IMR-90 (cell line): ENCODE measurements at regions not wholly inside any gene's neighbourhood (a gene's known extent, or its start where the extent isn't known, plus 50 kb on each side); places are given as distances from the start of the nearest gene placed in this dataset.
A peak's percentile ranks its signal among the peaks of the same experiment; 100 is the strongest.

ENCODE experiments used
- ATAC-seq: fragments of 200-7000 bp; cut with Tn5 transposase; 2 replicates; pipeline ENCODE4 v1.9.1; 2020; ENCODE audit warnings: low read depth, mild to moderate bottlenecking, moderate library complexity
- BruUV-seq: library from RNA; stranded (reverse); fragments of 400-500 nt; replicated peaks from 2 replicates; lab custom pipeline; 2021; lab: Mats Ljungman, UMichigan
- CTCF ChIA-PET: fragments of 300-600 bp; formaldehyde crosslinking; extraction: SDS; loops from one replicate; lab custom pipeline; 2021; ENCODE audit warnings: antibody characterized with exemption; lab: Yijun Ruan, JAX
- POLR2A ChIA-PET: fragments of 300-600 bp; sonication (Branson Sonifier 250); formaldehyde crosslinking; loops from one replicate; lab custom pipeline; 2022; ENCODE audit warnings: antibody characterized with exemption; ENCODE audit not compliant: unreplicated experiment; lab: Charles Lee
- DNase-seq: peaks from one replicate; pipeline ENCODE4 v3.0.0; 2013
- H2AFZ ChIP-seq: replicated peaks from 2 replicates; pipeline ENCODE3; 2013; ENCODE audit warnings: low read length, mild to moderate bottlenecking; ENCODE audit not compliant: poor library complexity
- H2AK5ac ChIP-seq: 2 replicates; pipeline ENCODE4 v1.6.1; 2013; ENCODE audit warnings: low read depth, low read length, inconsistent platforms
- H2AK9ac ChIP-seq: replicated peaks from 2 replicates; pipeline ENCODE3; 2013; ENCODE audit warnings: mild to moderate bottlenecking, low read depth, low read length, moderate library complexity; ENCODE audit not compliant: poor library complexity
- H2BK120ac ChIP-seq: 2 replicates; pipeline ENCODE4 v1.6.1; 2013; ENCODE audit warnings: low read depth, low read length, inconsistent platforms
- H2BK15ac ChIP-seq: 3 replicates; pipeline ENCODE4 v1.6.1; 2013; ENCODE audit warnings: low read depth, low read length, inconsistent platforms
- H2BK20ac ChIP-seq: 2 replicates; pipeline ENCODE4 v1.6.1; 2013; ENCODE audit warnings: low read depth, mild to moderate bottlenecking, inconsistent platforms, low read length, moderate library complexity
- H2BK5ac ChIP-seq: 2 replicates; pipeline ENCODE4 v1.6.1; 2013; ENCODE audit warnings: mild to moderate bottlenecking, low read depth, low read length, inconsistent platforms; ENCODE audit not compliant: poor library complexity, severe bottlenecking
- H3K14ac ChIP-seq: replicated peaks from 2 replicates; pipeline ENCODE4 v1.6.1; 2013; ENCODE audit warnings: low read depth, low read length, inconsistent platforms
- H3K18ac ChIP-seq: 2 replicates; pipeline ENCODE4 v1.6.1; 2013; ENCODE audit warnings: low read depth, low read length, control low read depth
- H3K23ac ChIP-seq: 2 replicates; pipeline ENCODE4 v1.6.1; 2013; ENCODE audit warnings: low read depth, low read length, inconsistent platforms
- H3K27ac ChIP-seq: 2 replicates; pipeline ENCODE4 v1.5.1; 2013; ENCODE audit warnings: mild to moderate bottlenecking, control low read depth, low read length; ENCODE audit not compliant: insufficient read depth
- H3K27me3 ChIP-seq: 2 replicates; pipeline ENCODE4 v1.6.1; 2013; ENCODE audit warnings: low read length; ENCODE audit not compliant: control insufficient read depth, insufficient read depth
- H3K36me3 ChIP-seq: 2 replicates; pipeline ENCODE4 v1.6.1; 2013; ENCODE audit warnings: low read length, mixed read lengths; ENCODE audit not compliant: control insufficient read depth, insufficient read depth
- H3K4ac ChIP-seq: 2 replicates; pipeline ENCODE4 v1.6.1; 2013; ENCODE audit warnings: low read depth, low read length, inconsistent platforms
- H3K4me1 ChIP-seq: 2 replicates; pipeline ENCODE4 v1.6.1; 2013; ENCODE audit warnings: low read length, mixed read lengths; ENCODE audit not compliant: control insufficient read depth, insufficient read depth
- H3K4me2 ChIP-seq: 2 replicates; pipeline ENCODE4 v1.6.1; 2013; ENCODE audit warnings: low read depth, mild to moderate bottlenecking, control low read depth, low read length, moderate library complexity
- H3K4me3 ChIP-seq: 2 replicates; pipeline ENCODE4 v1.5.1; 2013; ENCODE audit warnings: low read depth, mild to moderate bottlenecking, control low read depth, low read length, moderate library complexity; ENCODE audit not compliant: insufficient read depth
- H3K56ac ChIP-seq: 2 replicates; pipeline ENCODE4 v1.6.1; 2013; ENCODE audit warnings: low read length, inconsistent platforms; ENCODE audit not compliant: insufficient read depth; ENCODE audit errors: extremely low read depth
- H3K79me1 ChIP-seq, 2 experiments: 2 replicates each; pipeline ENCODE4 v1.6.1; 2013; ENCODE audit warnings: low read length in 2 of 2, inconsistent platforms in 1 of 2, low read depth in 1 of 2
- H3K9ac ChIP-seq: 2 replicates; pipeline ENCODE4 v1.6.1; 2013; ENCODE audit warnings: low read depth, low read length, control low read depth
- H3K9me1 ChIP-seq: 2 replicates; pipeline ENCODE4 v1.6.1; 2013; ENCODE audit warnings: low read length, inconsistent platforms; ENCODE audit not compliant: insufficient read depth
- H3K9me3 ChIP-seq: 2 replicates; pipeline ENCODE4 v1.6.1; 2013; ENCODE audit warnings: low read length; ENCODE audit not compliant: control insufficient read depth, insufficient read depth
- H4K20me1 ChIP-seq: 2 replicates; pipeline ENCODE4 v1.6.1; 2013; ENCODE audit warnings: low read length, inconsistent platforms; ENCODE audit not compliant: insufficient read depth
- H4K5ac ChIP-seq: 2 replicates; pipeline ENCODE4 v1.6.1; 2013; ENCODE audit warnings: mild to moderate bottlenecking, low read depth, low read length, control low read depth
- H4K8ac ChIP-seq, 2 experiments: 2 replicates each; pipeline ENCODE4 v1.6.1; 2013; ENCODE audit warnings: low read depth in 2 of 2, low read length in 2 of 2, control low read depth in 1 of 2, inconsistent platforms in 1 of 2
- H4K91ac ChIP-seq: 2 replicates; pipeline ENCODE4 v1.6.1; 2013; ENCODE audit warnings: low read depth, low read length, inconsistent platforms; ENCODE audit not compliant: insufficient read depth
- CEBPB ChIP-seq: IDR thresholded peaks from 2 replicates; pipeline ENCODE4 v1.6.1; 2012; ENCODE audit warnings: low read depth, low read length, improper control_type of control experiment
- FOS ChIP-seq: fragments of 150-350 bp; IDR thresholded peaks from 2 replicates; pipeline ENCODE4 v1.6.1; 2016; ENCODE audit warnings: low read depth, low read length
- MAFK ChIP-seq: IDR thresholded peaks from 2 replicates; pipeline ENCODE4 v1.6.1; 2012; ENCODE audit warnings: low read depth, low read length, improper control_type of control experiment
- MAZ ChIP-seq: IDR thresholded peaks from 2 replicates; pipeline ENCODE4 v1.6.1; 2012; ENCODE audit warnings: low read depth, mild to moderate bottlenecking, low read length, improper control_type of control experiment, moderate library complexity, borderline replicate concordance
- MXI1 ChIP-seq: IDR thresholded peaks from 2 replicates; pipeline ENCODE4 v1.6.1; 2012; ENCODE audit warnings: low read depth, mild to moderate bottlenecking, low read length, moderate library complexity, borderline replicate concordance
- NFE2L2 ChIP-seq: fragments of 150-350 bp; IDR thresholded peaks from 2 replicates; pipeline ENCODE4 v1.6.1; 2016; ENCODE audit warnings: low read depth, mild to moderate bottlenecking, low read length
- POLR2A ChIP-seq: IDR thresholded peaks from 2 replicates; pipeline ENCODE4 v1.6.1; 2012; ENCODE audit warnings: mild to moderate bottlenecking, low read depth, low read length
- RAD21 ChIP-seq: IDR thresholded peaks from 2 replicates; pipeline ENCODE4 v1.6.1; 2012; ENCODE audit warnings: low read length, improper control_type of control experiment
- RCOR1 ChIP-seq: IDR thresholded peaks from 2 replicates; pipeline ENCODE4 v1.6.1; 2012; ENCODE audit warnings: mild to moderate bottlenecking, low read length, improper control_type of control experiment; ENCODE audit not compliant: insufficient replicate concordance
- RFX5 ChIP-seq: IDR thresholded peaks from 2 replicates; pipeline ENCODE4 v1.8.0; 2012; ENCODE audit warnings: low read depth, mild to moderate bottlenecking, low read length, moderate library complexity
- SMC3 ChIP-seq: fragments of 150-350 bp; IDR thresholded peaks from 2 replicates; pipeline ENCODE4 v1.6.1; 2016; ENCODE audit warnings: low read depth, mild to moderate bottlenecking, antibody characterized with exemption, low read length, moderate library complexity
- WGBS, 2 experiments: methylation state at CpG; one replicate each; pipeline versions ENCODE4 v1.1.5 to v1.1.7; 2013; ENCODE audit warnings: missing lambda C conversion rate in 2 of 2; ENCODE audit not compliant: insufficient read length in 1 of 2; ENCODE audit errors: extremely low coverage in 2 of 2; 5-methylcytosine and 5-hydroxymethylcytosine counted together
- dilution Hi-C: fragments of 300-500 bp; cut with HindIII; formaldehyde crosslinking; loops from one replicate; pipeline ENCODE4 v1.14.3; 2018; ENCODE audit warnings: low sequenced_read_pairs; ENCODE audit not compliant: unreplicated experiment
- in situ Hi-C: fragments of 300-500 bp; cut with MboI; formaldehyde crosslinking; loops from 3 replicates; pipeline ENCODE4 v1.14.3; 2019; ENCODE audit warnings: low sequenced_read_pairs, inconsistent platforms, mixed read lengths
- intact Hi-C: fragments of 100-400 bp; cut with micrococcal nuclease; formaldehyde crosslinking; loops from 2 replicates; pipeline ENCODE4 v1.10.0; 2022
- TF ChIP-seq, protein P1 (sequence below): conservative IDR thresholded peaks from 2 replicates; pipeline ENCODE4 v1.5.1; 2012; ENCODE audit warnings: mild to moderate bottlenecking, low read depth, low read length, improper control_type of control experiment
- TF ChIP-seq, protein P2 (sequence below): fragments of 150-350 bp; IDR thresholded peaks from 2 replicates; pipeline ENCODE4 v1.6.1; 2016; ENCODE audit warnings: low read depth, mild to moderate bottlenecking, low read length, moderate library complexity, borderline replicate concordance
- TF ChIP-seq, protein P3 (sequence below): fragments of 150-350 bp; IDR thresholded peaks from 2 replicates; pipeline ENCODE4 v1.6.1; 2017; ENCODE audit warnings: mild to moderate bottlenecking, antibody characterized with exemption, low read length, low read depth

DNA sequence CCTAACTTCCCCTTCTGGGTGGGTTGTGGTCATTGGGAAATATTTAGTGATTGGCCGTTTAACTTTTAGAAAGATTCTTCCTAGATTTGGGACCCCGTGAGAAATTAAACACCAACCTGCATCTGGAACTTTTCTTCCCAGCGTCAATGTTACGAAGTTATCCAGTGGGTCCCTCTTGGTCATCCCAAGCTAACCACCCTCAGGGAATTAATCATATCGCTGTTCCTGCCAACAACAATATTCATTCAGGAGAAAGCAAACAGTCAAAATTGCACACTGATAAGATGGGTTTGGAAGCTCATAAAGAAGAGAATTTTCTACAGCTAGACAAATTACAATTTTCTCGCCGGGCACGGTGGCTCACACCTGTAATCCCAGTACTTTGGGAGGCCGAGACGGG, 121.2 kb upstream of the STX18 start:
- Histone ChIP-seq H4K20me1 (no peaks in the 10 kb centered on the region), H3K9me3 (peaks cover 3% of the 10 kb centered on the region; the same call in 1 of the 2 replicates), H3K9ac (no peak overlapping the region), H3K4me3 (no peak overlapping the region), H3K23ac (no peak overlapping the region), H4K91ac (no peak overlapping the region), H2BK15ac (no peak overlapping the region), H2AK9ac (no peak overlapping the region), H3K18ac (no peak overlapping the region), H3K4me1 (peaks cover 15% of the 10 kb centered on the region), H3K56ac (no peak overlapping the region), H3K9me1 (peaks cover 10% of the 10 kb centered on the region; the same call in 1 of the 2 replicates), H4K5ac (no peak overlapping the region), H2BK120ac (no peak overlapping the region), H3K4ac (no peak overlapping the region), H4K8ac (no peak overlapping the region), H3K27ac (no peak overlapping the region), H2BK5ac (no peak overlapping the region), H3K79me1 (no peaks in the 10 kb centered on the region), H3K14ac (no peak overlapping the region), H2BK20ac (0 out of 2 replicates have a peak overlapping the region, but pooled peaks have one; percentile 9), H2AFZ (no peak overlapping the region), H3K4me2 (no peak overlapping the region), H2AK5ac (0 out of 2 replicates have a peak overlapping the region, but pooled peaks have one; percentile 36), H3K36me3 (no peaks in the 10 kb centered on the region), H3K27me3 (no peaks in the 10 kb centered on the region)
- no peak for ATAC-seq
- DNase-seq, result peak; percentile 64
- no TSS peak for BruUV-seq
- TF ChIP-seq RAD21, result no peak
- TF ChIP-seq, protein P1, sequence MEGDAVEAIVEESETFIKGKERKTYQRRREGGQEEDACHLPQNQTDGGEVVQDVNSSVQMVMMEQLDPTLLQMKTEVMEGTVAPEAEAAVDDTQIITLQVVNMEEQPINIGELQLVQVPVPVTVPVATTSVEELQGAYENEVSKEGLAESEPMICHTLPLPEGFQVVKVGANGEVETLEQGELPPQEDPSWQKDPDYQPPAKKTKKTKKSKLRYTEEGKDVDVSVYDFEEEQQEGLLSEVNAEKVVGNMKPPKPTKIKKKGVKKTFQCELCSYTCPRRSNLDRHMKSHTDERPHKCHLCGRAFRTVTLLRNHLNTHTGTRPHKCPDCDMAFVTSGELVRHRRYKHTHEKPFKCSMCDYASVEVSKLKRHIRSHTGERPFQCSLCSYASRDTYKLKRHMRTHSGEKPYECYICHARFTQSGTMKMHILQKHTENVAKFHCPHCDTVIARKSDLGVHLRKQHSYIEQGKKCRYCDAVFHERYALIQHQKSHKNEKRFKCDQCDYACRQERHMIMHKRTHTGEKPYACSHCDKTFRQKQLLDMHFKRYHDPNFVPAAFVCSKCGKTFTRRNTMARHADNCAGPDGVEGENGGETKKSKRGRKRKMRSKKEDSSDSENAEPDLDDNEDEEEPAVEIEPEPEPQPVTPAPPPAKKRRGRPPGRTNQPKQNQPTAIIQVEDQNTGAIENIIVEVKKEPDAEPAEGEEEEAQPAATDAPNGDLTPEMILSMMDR, result no peak
- no peak for TF ChIP-seq RCOR1
- TF ChIP-seq SMC3, result no peak
- no peak for TF ChIP-seq MXI1
- TF ChIP-seq MAFK, result no peak
- TF ChIP-seq POLR2A, result no peak
- TF ChIP-seq, protein P2, sequence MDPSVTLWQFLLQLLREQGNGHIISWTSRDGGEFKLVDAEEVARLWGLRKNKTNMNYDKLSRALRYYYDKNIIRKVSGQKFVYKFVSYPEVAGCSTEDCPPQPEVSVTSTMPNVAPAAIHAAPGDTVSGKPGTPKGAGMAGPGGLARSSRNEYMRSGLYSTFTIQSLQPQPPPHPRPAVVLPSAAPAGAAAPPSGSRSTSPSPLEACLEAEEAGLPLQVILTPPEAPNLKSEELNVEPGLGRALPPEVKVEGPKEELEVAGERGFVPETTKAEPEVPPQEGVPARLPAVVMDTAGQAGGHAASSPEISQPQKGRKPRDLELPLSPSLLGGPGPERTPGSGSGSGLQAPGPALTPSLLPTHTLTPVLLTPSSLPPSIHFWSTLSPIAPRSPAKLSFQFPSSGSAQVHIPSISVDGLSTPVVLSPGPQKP, result no peak
- TF ChIP-seq RFX5, result no peak
- TF ChIP-seq CEBPB, result no peak
- TF ChIP-seq MAZ, result no peak
- no peak for TF ChIP-seq FOS
- TF ChIP-seq NFE2L2, result no peak
- TF ChIP-seq, protein P3, sequence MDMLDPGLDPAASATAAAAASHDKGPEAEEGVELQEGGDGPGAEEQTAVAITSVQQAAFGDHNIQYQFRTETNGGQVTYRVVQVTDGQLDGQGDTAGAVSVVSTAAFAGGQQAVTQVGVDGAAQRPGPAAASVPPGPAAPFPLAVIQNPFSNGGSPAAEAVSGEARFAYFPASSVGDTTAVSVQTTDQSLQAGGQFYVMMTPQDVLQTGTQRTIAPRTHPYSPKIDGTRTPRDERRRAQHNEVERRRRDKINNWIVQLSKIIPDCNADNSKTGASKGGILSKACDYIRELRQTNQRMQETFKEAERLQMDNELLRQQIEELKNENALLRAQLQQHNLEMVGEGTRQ, result no peak
- POLR2A ChIA-PET, result no interaction called here
- in situ Hi-C loops (no loop called here), dilution Hi-C loops (no loop called here), intact Hi-C loops (no loop called here)
- CTCF ChIA-PET, result no interaction called here
- WGBS, 2 experiments, result no CpG with 5 or more reads among the region's 10 CpGs
